Limb (tissue), 2 donors: ENCODE measurements at regions not wholly inside any gene's neighbourhood (a gene's known extent, or its start where the extent isn't known, plus 50 kb on each side); places are given as distances from the start of the nearest gene placed in this dataset.

Experiments
- DNase-seq, 2 donors: peaks; one replicate each; pipeline ENCODE4 v3.0.0-alpha.2; 2016; ENCODE audit errors: extremely low spot score in 2 of 2

GRCh38 chr4:23348789-23349498, 540.9 kb downstream of the PPARGC1A start:
- DNase-seq = no peak

GRCh38 chr4:23337292-23337691, 552.6 kb downstream of the PPARGC1A start:
- no peak for DNase-seq

- DNase-seq = no peak
These were observed 555.6 kb downstream of the PPARGC1A start for GRCh38 chr4:23333946-23334878.

- DNase-seq = no peak
These were observed 556.3 kb downstream of the PPARGC1A start for GRCh38 chr4:23333556-23333945.

GRCh38 chr4:23332313-23332712, 557.5 kb downstream of the PPARGC1A start:
- no peak for DNase-seq

- no peak for DNase-seq
These were observed 562.7 kb downstream of the PPARGC1A start for GRCh38 chr4:23327120-23327519.

- DNase-seq = no peak
These were observed 565.7 kb downstream of the PPARGC1A start for GRCh38 chr4:23324021-23324690.

- DNase-seq = no peak
These were observed 566.4 kb downstream of the PPARGC1A start for GRCh38 chr4:23323436-23323835.

GRCh38 chr4:23322732-23323131, 567.1 kb downstream of the PPARGC1A start:
- DNase-seq = no peak

GRCh38 chr4:23320931-23321587, 568.8 kb downstream of the PPARGC1A start:
- no peak for DNase-seq

GRCh38 chr4:23312686-23313085, 577.2 kb downstream of the PPARGC1A start:
- DNase-seq = no peak

GRCh38 chr4:23311983-23312382, 577.9 kb downstream of the PPARGC1A start:
- DNase-seq = no peak

GRCh38 chr4:23305026-23305425, 584.8 kb downstream of the PPARGC1A start:
- DNase-seq = no peak

- DNase-seq = no peak
These were observed 591.5 kb downstream of the PPARGC1A start for GRCh38 chr4:23298371-23298770.

GRCh38 chr4:23297327-23297726, 592.5 kb downstream of the PPARGC1A start:
- DNase-seq = no peak

- no peak for DNase-seq
These were observed 598.4 kb downstream of the GBA3 start for GRCh38 chr4:23291139-23291538.

GRCh38 chr4:23290656-23291055, 597.9 kb downstream of the GBA3 start:
- no peak for DNase-seq

- DNase-seq = no peak
These were observed 586.7 kb downstream of the GBA3 start for GRCh38 chr4:23279377-23279986.

GRCh38 chr4:23278845-23279244, 586.1 kb downstream of the GBA3 start:
- DNase-seq = no peak

GRCh38 chr4:23276076-23276475, 583.3 kb downstream of the GBA3 start:
- DNase-seq = no peak

- no peak for DNase-seq
These were observed 576.8 kb downstream of the GBA3 start for GRCh38 chr4:23269566-23269965.
